ENCODE measurements at regions not wholly inside any gene's neighbourhood (a gene's known extent, or its start where the extent isn't known, plus 50 kb on each side); places are given as distances from the start of the nearest gene placed in this dataset.

GRCh38 chr9:104984542-104984941, 56.6 kb upstream of the ABCA1 start:
- no peaks in the 10 kb centered on the region for H3K9me3 Mint-ChIP-seq (ENCODE audit: unreplicated experiment)
- TF ChIP-seq CTCF (IDR thresholded peaks at IDR 0.05), result no peak
- H3K4me3 Mint-ChIP-seq (ENCODE audit: unreplicated experiment), result no peak overlapping the region
- no peak for DNase-seq (ENCODE audit: extremely low spot score, unreplicated experiment)
- H3K27ac Mint-ChIP-seq (ENCODE audit: unreplicated experiment), result no peak overlapping the region
- H3K27me3 Mint-ChIP-seq (ENCODE audit: unreplicated experiment), result no peaks in the 10 kb centered on the region
- H3K4me1 Mint-ChIP-seq (ENCODE audit: unreplicated experiment), result peaks cover 13% of the 10 kb centered on the region
- no peaks in the 10 kb centered on the region for H3K36me3 Mint-ChIP-seq (ENCODE audit: unreplicated experiment)

- no peak overlapping the region for H3K27ac Mint-ChIP-seq (ENCODE audit: unreplicated experiment)
- H3K4me3 Mint-ChIP-seq (ENCODE audit: unreplicated experiment), result no peak overlapping the region
Measured at GRCh38 chr9:104984948-104985347, 57.0 kb upstream of the ABCA1 start.

DNA sequence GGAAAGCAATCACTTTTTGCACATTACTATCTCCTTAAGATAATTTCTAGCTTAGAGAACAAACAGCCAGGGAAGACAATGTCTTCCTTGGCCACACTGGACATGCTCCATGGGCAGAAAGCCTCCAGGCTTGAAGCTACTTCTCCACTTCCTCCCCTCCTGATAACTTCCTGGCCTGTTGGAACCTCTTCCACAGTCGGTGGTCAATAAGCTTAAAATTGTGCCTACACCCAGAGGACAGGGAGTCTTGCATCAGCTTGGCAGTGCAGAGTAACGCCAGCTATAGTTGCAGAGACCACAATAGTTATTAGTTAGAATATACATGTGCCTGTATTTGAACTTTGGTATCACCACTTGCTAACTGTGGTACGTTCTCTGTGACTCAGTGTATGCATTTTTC, 58.1 kb upstream of the ABCA1 start:
- H3K36me3 Mint-ChIP-seq (ENCODE audit: unreplicated experiment), result no peaks in the 10 kb centered on the region
- no peak overlapping the region for H3K27ac Mint-ChIP-seq (ENCODE audit: unreplicated experiment)
- DNase-seq (ENCODE audit: extremely low spot score, unreplicated experiment), result no peak
- peaks cover 10% of the 10 kb centered on the region for H3K4me1 Mint-ChIP-seq (ENCODE audit: unreplicated experiment)
- H3K9me3 Mint-ChIP-seq (ENCODE audit: unreplicated experiment), result no peaks in the 10 kb centered on the region
- H3K4me3 Mint-ChIP-seq (ENCODE audit: unreplicated experiment), result no peak overlapping the region
- TF ChIP-seq CTCF (IDR thresholded peaks at IDR 0.05), result no peak
- H3K27me3 Mint-ChIP-seq (ENCODE audit: unreplicated experiment), result no peaks in the 10 kb centered on the region

More at GRCh38 chr9:104984948-104985347, 57.0 kb upstream of the ABCA1 start:
- Mint-ChIP-seq H3K9me3 (ENCODE audit: unreplicated experiment) (no peaks in the 10 kb centered on the region), H3K4me1 (ENCODE audit: unreplicated experiment) (peaks cover 9% of the 10 kb centered on the region), H3K27me3 (ENCODE audit: unreplicated experiment) (no peaks in the 10 kb centered on the region), H3K36me3 (ENCODE audit: unreplicated experiment) (no peaks in the 10 kb centered on the region)
- no peak for TF ChIP-seq CTCF (IDR thresholded peaks at IDR 0.05)
- no peak for DNase-seq (ENCODE audit: extremely low spot score, unreplicated experiment)

- H3K27ac Mint-ChIP-seq (ENCODE audit: unreplicated experiment), result no peak overlapping the region
- no peak overlapping the region for H3K4me3 Mint-ChIP-seq (ENCODE audit: unreplicated experiment)
- H3K9me3 Mint-ChIP-seq (ENCODE audit: unreplicated experiment), result no peaks in the 10 kb centered on the region
- no peaks in the 10 kb centered on the region for H3K36me3 Mint-ChIP-seq (ENCODE audit: unreplicated experiment)
- peaks cover 23% of the 10 kb centered on the region for H3K4me1 Mint-ChIP-seq (ENCODE audit: unreplicated experiment)
- DNase-seq (ENCODE audit: extremely low spot score, unreplicated experiment), result no peak
- TF ChIP-seq CTCF (IDR thresholded peaks at IDR 0.05), result no peak
- no peaks in the 10 kb centered on the region for H3K27me3 Mint-ChIP-seq (ENCODE audit: unreplicated experiment)
Measured at GRCh38 chr9:104987743-104988142, 59.8 kb upstream of the ABCA1 start.

DNA sequence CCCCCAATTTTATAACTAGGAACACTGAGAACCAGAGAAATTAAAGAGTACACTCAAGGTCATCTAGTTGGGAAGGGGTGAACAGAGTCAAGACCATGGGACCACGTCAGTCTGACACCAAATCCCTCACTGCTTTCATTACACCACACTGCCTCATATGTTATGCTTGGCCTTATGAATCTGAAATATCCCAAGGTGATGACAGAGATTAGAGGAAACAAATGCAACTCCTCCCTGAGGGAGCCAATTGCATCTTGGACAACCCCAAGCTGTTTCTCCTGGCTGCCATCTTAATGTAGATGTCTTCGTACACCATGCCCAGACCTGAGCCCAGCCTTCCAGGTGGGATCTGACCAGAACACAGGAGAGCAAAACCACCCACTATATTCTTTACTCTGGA, 60.6 kb upstream of the ABCA1 start:
- Mint-ChIP-seq H3K4me3 (ENCODE audit: unreplicated experiment) (no peak overlapping the region), H3K27me3 (ENCODE audit: unreplicated experiment) (no peaks in the 10 kb centered on the region), H3K36me3 (ENCODE audit: unreplicated experiment) (no peaks in the 10 kb centered on the region), H3K9me3 (ENCODE audit: unreplicated experiment) (no peaks in the 10 kb centered on the region), H3K27ac (ENCODE audit: unreplicated experiment) (no peak overlapping the region), H3K4me1 (ENCODE audit: unreplicated experiment) (peaks cover 31% of the 10 kb centered on the region)
- TF ChIP-seq CTCF (IDR thresholded peaks at IDR 0.05), result no peak
- no peak for DNase-seq (ENCODE audit: extremely low spot score, unreplicated experiment)
